Progenitor cell of endocrine pancreas (in vitro differentiated cells): ENCODE measurements at regions not wholly inside any gene's neighbourhood (a gene's known extent, or its start where the extent isn't known, plus 50 kb on each side); places are given as distances from the start of the nearest gene placed in this dataset.

ENCODE experiments used
- DNase-seq: peaks from one replicate; pipeline ENCODE4 v3.0.0; 2021; ENCODE audit warnings: low spot score; ENCODE audit not compliant: unreplicated experiment
- H3K27ac Mint-ChIP-seq: 2 replicates; pipeline ENCODE4 v1.8.0; 2021; ENCODE audit warnings: mild to moderate bottlenecking, moderate library complexity, mixed read lengths
- H3K27me3 Mint-ChIP-seq: 2 replicates; pipeline ENCODE4 v1.8.0; 2021; ENCODE audit warnings: mixed read lengths
- H3K36me3 Mint-ChIP-seq: 2 replicates; pipeline ENCODE4 v1.8.0; 2022; ENCODE audit warnings: mixed read lengths; ENCODE audit not compliant: insufficient read depth
- H3K4me1 Mint-ChIP-seq: 2 replicates; pipeline ENCODE4 v1.8.0; 2021; ENCODE audit warnings: low read depth, mixed read lengths
- H3K4me3 Mint-ChIP-seq: 2 replicates; pipeline ENCODE4 v1.8.0; 2021; ENCODE audit warnings: low read depth, mild to moderate bottlenecking, moderate library complexity, mixed read lengths
- H3K9me3 Mint-ChIP-seq: 2 replicates; pipeline ENCODE4 v1.8.0; 2021; ENCODE audit warnings: low read depth, mixed read lengths
- TF ChIP-seq, protein P1 (sequence below): fragments of 200-600 bp; sonication (generic); IDR thresholded peaks from one replicate; pipeline ENCODE4 v1.5.0; 2021; ENCODE audit warnings: antibody characterized with exemption, mild to moderate bottlenecking; ENCODE audit not compliant: unreplicated experiment

DNA sequence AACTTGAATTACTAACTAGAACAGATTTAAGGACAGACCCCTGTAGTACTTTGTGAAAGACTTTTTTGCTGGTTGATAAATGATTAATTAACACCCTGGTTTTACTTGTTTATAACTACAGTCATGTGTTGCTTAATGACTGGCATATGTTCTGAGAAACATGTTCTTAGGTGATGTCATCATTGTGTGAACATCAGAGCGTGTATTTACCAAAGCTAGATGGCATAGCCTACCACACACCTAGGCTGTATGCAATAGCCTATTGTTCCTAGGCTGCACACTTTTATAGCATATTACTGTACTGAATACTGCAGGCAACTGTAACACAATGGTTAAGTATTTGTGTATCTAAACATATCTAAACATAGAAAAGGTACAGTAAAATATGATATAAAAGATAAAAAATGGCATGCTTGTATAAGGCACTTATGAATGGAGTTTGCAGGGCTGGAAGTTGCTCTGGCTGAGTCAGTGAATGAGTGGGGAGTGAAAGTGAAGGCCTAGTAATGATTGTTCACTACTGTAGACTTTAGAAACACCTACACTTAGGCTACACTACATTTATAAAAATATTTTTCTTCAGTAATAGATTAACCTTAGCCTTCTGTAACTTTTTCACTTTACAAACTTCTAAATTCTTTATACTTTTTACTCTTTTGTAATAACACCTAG, 260.3 kb downstream of the KCNRG start:
- Mint-ChIP-seq H3K4me3 (no peak overlapping the region), H3K36me3 (peaks cover 8% of the 10 kb centered on the region), H3K27ac (no peak overlapping the region), H3K9me3 (peaks cover 14% of the 10 kb centered on the region), H3K27me3 (no peaks in the 10 kb centered on the region), H3K4me1 (peaks cover 13% of the 10 kb centered on the region)
- no peak for DNase-seq
- TF ChIP-seq, protein P1, sequence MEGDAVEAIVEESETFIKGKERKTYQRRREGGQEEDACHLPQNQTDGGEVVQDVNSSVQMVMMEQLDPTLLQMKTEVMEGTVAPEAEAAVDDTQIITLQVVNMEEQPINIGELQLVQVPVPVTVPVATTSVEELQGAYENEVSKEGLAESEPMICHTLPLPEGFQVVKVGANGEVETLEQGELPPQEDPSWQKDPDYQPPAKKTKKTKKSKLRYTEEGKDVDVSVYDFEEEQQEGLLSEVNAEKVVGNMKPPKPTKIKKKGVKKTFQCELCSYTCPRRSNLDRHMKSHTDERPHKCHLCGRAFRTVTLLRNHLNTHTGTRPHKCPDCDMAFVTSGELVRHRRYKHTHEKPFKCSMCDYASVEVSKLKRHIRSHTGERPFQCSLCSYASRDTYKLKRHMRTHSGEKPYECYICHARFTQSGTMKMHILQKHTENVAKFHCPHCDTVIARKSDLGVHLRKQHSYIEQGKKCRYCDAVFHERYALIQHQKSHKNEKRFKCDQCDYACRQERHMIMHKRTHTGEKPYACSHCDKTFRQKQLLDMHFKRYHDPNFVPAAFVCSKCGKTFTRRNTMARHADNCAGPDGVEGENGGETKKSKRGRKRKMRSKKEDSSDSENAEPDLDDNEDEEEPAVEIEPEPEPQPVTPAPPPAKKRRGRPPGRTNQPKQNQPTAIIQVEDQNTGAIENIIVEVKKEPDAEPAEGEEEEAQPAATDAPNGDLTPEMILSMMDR, result no peak

DNA sequence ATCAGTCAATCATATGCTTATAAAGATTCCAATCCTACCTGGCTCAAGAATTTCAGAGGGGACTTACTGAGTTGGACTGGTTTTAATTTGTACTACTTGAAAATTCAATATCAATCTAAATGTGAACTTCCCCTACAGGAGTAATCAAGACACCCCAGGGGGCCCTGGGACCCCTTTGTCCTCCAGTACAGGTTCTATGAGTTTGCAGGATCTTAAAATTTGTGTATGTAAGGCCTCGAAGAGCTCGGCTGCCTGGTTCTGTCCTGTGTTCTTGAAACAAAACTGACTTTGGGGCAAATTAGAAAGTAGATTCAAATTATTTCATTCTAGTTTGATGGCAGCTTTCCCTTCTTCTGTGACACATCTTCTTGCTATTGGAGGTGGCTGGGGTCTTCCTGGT, 261.3 kb downstream of the KCNRG start:
- H3K4me3 Mint-ChIP-seq, result no peak overlapping the region
- H3K9me3 Mint-ChIP-seq, result peaks cover 14% of the 10 kb centered on the region
- TF ChIP-seq, protein P1, result no peak
- DNase-seq, result no peak
- peaks cover 13% of the 10 kb centered on the region for H3K4me1 Mint-ChIP-seq
- no peak overlapping the region for H3K27ac Mint-ChIP-seq
- no peaks in the 10 kb centered on the region for H3K27me3 Mint-ChIP-seq
- peaks cover 8% of the 10 kb centered on the region for H3K36me3 Mint-ChIP-seq

DNA sequence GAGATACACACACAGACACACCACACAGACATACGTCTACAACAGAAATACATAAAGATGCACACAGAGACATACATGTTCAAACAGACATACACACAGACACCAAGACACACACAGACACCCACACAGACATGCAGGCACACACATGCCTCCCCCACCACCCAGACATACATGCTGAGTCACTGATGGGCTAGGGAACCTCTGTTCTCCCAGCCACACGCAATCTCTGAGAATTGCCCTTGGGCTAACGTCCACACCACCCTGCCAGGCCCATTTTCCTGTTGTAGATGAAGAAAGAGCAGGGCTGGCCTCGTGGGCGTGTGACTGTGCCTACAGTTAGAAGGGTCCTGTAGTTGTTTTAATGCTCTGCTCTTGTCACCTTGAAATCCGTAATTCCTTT, 261.9 kb downstream of the KCNRG start:
- H3K4me1 Mint-ChIP-seq, result peaks cover 13% of the 10 kb centered on the region
- no peak overlapping the region for H3K4me3 Mint-ChIP-seq
- no peaks in the 10 kb centered on the region for H3K27me3 Mint-ChIP-seq
- peak overlapping the region; percentile 57 for H3K27ac Mint-ChIP-seq
- peaks cover 8% of the 10 kb centered on the region for H3K36me3 Mint-ChIP-seq
- no peak for DNase-seq
- TF ChIP-seq, protein P1, result no peak
- H3K9me3 Mint-ChIP-seq, result peaks cover 14% of the 10 kb centered on the region

DNA sequence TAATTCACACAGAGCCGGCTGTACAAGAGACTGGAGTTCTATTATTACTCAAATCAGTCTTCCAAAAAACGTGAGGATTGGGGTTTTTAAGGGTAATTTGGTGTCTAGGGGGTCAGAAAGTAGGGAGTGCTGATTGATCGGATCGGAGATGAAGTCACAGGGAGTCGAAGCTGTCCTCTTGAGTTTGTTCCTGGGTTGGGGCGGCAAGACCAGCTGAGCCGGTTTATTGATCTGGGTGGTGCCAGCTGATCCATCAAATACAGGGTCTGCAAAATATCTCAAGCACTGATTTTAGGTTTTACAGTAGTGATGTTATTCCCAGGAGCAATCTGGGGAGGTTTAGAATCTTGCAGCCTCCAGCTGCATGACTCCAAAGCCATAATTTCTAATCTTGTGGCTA, 262.7 kb downstream of the KCNRG start:
- H3K4me1 Mint-ChIP-seq, result peaks cover 13% of the 10 kb centered on the region
- no peaks in the 10 kb centered on the region for H3K27me3 Mint-ChIP-seq
- TF ChIP-seq, protein P1, result no peak
- H3K4me3 Mint-ChIP-seq, result peak overlapping the region; percentile 16
- peaks cover 8% of the 10 kb centered on the region for H3K36me3 Mint-ChIP-seq
- peak overlapping the region; percentile 90 for H3K27ac Mint-ChIP-seq
- no peak for DNase-seq
- peaks cover 14% of the 10 kb centered on the region for H3K9me3 Mint-ChIP-seq

DNA sequence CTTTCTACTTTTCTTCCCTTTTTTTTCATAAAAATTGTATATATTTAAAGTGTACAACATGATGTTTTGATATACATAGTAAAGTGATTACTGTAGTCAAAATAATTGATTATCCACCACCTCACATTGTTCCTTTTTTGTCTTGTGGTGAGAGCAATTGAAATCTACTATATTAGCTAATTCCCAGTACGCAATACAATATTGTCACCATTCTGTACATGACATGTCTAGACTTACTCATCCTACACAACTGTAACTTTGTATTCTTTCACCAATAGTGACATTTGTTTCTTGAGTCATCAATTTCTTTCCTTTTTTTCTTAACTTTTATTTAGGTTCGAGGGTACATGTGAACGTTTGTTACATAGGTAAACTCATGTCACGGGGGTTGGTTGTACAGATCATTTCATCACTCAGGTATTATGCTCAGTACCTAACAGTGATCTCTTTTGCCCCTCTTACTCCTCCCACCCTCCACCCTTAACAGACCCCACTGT, 265.2 kb downstream of the KCNRG start:
- peaks cover 17% of the 10 kb centered on the region for H3K4me1 Mint-ChIP-seq
- peaks cover 14% of the 10 kb centered on the region for H3K9me3 Mint-ChIP-seq
- no peak for DNase-seq
- H3K36me3 Mint-ChIP-seq, result peaks cover 8% of the 10 kb centered on the region
- TF ChIP-seq, protein P1, result no peak
- no peaks in the 10 kb centered on the region for H3K27me3 Mint-ChIP-seq
- H3K27ac Mint-ChIP-seq, result no peak overlapping the region
- H3K4me3 Mint-ChIP-seq, result no peak overlapping the region
